Activated CD4-positive, alpha-beta T cell treated with anti-CD3 and anti-CD28 coated beads, Interleukin-2, amount 10 ng/mL, durations not matched to agents 24 days and 14 days (primary cell): ENCODE measurements at regions not wholly inside any gene's neighbourhood (a gene's known extent, or its start where the extent isn't known, plus 50 kb on each side); places are given as distances from the start of the nearest gene placed in this dataset.

Experiments
- DNase-seq: peaks from one replicate; pipeline ENCODE4 v3.0.0; 2022
- H3K27ac Mint-ChIP-seq: one replicate; pipeline ENCODE4 v1.8.0; 2022; ENCODE audit warnings: mild to moderate bottlenecking, mixed read lengths
- H3K27me3 Mint-ChIP-seq: one replicate; pipeline ENCODE4 v1.8.0; 2022; ENCODE audit warnings: mixed read lengths
- H3K36me3 Mint-ChIP-seq: one replicate; pipeline ENCODE4 v1.8.0; 2022; ENCODE audit warnings: low read depth, mild to moderate bottlenecking, mixed read lengths
- H3K4me1 Mint-ChIP-seq: one replicate; pipeline ENCODE4 v1.8.0; 2021; ENCODE audit warnings: mixed read lengths
- H3K4me3 Mint-ChIP-seq: one replicate; pipeline ENCODE4 v1.8.0; 2022; ENCODE audit warnings: mild to moderate bottlenecking, moderate library complexity, mixed read lengths
- H3K9me3 Mint-ChIP-seq: one replicate; pipeline ENCODE4 v1.8.0; 2021; ENCODE audit warnings: mixed read lengths
- intact Hi-C: fragments of 100-400 bp; cut with micrococcal nuclease; formaldehyde crosslinking; loops from one replicate; pipeline ENCODE4 v1.15.1; 2023

- DNase-seq = no peak
- peaks cover 9% of the 10 kb centered on the region for H3K27me3 Mint-ChIP-seq
- H3K9me3 Mint-ChIP-seq = no peaks in the 10 kb centered on the region
- no peaks in the 10 kb centered on the region for H3K4me1 Mint-ChIP-seq
- no peaks in the 10 kb centered on the region for H3K36me3 Mint-ChIP-seq
- H3K27ac Mint-ChIP-seq = no peak overlapping the region
- intact Hi-C loops = no loop called here
- H3K4me3 Mint-ChIP-seq = no peak overlapping the region
Measured at GRCh38 chr15:94535298-94536048, 304.1 kb downstream of the MCTP2 start.

DNA sequence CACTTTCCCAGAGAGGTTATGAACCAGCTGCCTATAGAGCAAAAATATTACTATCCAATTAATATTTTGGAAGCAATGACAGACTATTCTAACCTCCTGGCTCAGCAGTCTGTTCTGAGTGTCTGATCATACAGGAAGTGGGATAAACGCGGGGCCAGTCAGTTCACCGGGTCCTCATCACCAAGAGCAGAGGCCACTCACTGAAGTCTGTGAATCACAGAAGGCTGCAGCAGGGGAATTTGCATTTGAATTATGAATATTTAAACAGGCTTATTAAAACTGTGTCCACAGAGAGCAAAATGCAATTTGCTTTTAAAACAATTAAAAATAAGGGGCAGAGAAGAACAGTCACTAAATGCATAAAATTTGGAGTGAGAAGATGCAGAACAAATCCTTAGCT lies 305.2 kb downstream of the MCTP2 start:
- Mint-ChIP-seq H3K4me1 (no peaks in the 10 kb centered on the region), H3K27me3 (peaks cover 7% of the 10 kb centered on the region), H3K36me3 (no peaks in the 10 kb centered on the region), H3K9me3 (no peaks in the 10 kb centered on the region), H3K4me3 (no peak overlapping the region), H3K27ac (no peak overlapping the region)
- intact Hi-C loops = no loop called here
- no peak for DNase-seq

GRCh38 chr15:94538280-94538679 lies 306.9 kb downstream of the MCTP2 start:
- Mint-ChIP-seq H3K27ac (no peak overlapping the region), H3K4me1 (no peaks in the 10 kb centered on the region), H3K27me3 (peaks cover 9% of the 10 kb centered on the region), H3K36me3 (no peaks in the 10 kb centered on the region), H3K4me3 (no peak overlapping the region), H3K9me3 (no peaks in the 10 kb centered on the region)
- intact Hi-C loops = no loop called here
- no peak for DNase-seq

GRCh38 chr15:94542391-94542790 lies 311.0 kb downstream of the MCTP2 start:
- H3K36me3 Mint-ChIP-seq = no peaks in the 10 kb centered on the region
- no peak overlapping the region for H3K4me3 Mint-ChIP-seq
- no peaks in the 10 kb centered on the region for H3K9me3 Mint-ChIP-seq
- no peak for DNase-seq
- no peaks in the 10 kb centered on the region for H3K4me1 Mint-ChIP-seq
- peaks cover 10% of the 10 kb centered on the region for H3K27me3 Mint-ChIP-seq
- H3K27ac Mint-ChIP-seq = no peak overlapping the region
- intact Hi-C loops = no loop called here

DNA sequence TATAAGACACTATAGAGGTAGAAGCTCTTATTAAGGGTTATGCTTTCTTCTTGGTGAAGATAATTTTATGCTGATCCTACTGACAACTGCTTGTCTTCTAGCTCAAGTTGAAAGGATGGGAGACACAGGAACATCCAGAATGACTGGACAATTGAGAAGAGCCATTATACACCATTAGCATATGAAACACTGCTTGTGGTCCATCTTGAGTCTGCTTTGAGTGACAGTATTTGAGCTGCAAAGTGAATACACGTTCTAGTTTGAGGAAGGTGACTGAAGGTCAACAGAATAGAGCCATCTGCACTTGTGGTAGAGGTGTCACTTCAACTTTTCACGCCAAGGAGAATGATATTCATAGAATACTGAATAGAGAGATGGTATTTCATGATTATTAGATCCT lies 315.4 kb downstream of the MCTP2 start:
- no peaks in the 10 kb centered on the region for H3K9me3 Mint-ChIP-seq
- H3K4me3 Mint-ChIP-seq = no peak overlapping the region
- peaks cover 13% of the 10 kb centered on the region for H3K27me3 Mint-ChIP-seq
- H3K4me1 Mint-ChIP-seq = no peaks in the 10 kb centered on the region
- no peak overlapping the region for H3K27ac Mint-ChIP-seq
- DNase-seq = no peak
- H3K36me3 Mint-ChIP-seq = no peaks in the 10 kb centered on the region
- intact Hi-C loops = no loop called here

GRCh38 chr15:94547711-94548110 lies 316.4 kb downstream of the MCTP2 start:
- Mint-ChIP-seq H3K4me3 (no peak overlapping the region), H3K27ac (no peak overlapping the region)
- no peak for DNase-seq

GRCh38 chr15:94555841-94556519 lies 324.6 kb downstream of the MCTP2 start:
- Mint-ChIP-seq H3K36me3 (no peaks in the 10 kb centered on the region), H3K27me3 (peaks cover 10% of the 10 kb centered on the region), H3K4me1 (no peaks in the 10 kb centered on the region)

More at GRCh38 chr15:94547711-94548110, 316.4 kb downstream of the MCTP2 start:
- no peaks in the 10 kb centered on the region for H3K9me3 Mint-ChIP-seq
- H3K4me1 Mint-ChIP-seq = no peaks in the 10 kb centered on the region
- intact Hi-C loops = no loop called here
- peaks cover 17% of the 10 kb centered on the region for H3K27me3 Mint-ChIP-seq
- no peaks in the 10 kb centered on the region for H3K36me3 Mint-ChIP-seq

DNA sequence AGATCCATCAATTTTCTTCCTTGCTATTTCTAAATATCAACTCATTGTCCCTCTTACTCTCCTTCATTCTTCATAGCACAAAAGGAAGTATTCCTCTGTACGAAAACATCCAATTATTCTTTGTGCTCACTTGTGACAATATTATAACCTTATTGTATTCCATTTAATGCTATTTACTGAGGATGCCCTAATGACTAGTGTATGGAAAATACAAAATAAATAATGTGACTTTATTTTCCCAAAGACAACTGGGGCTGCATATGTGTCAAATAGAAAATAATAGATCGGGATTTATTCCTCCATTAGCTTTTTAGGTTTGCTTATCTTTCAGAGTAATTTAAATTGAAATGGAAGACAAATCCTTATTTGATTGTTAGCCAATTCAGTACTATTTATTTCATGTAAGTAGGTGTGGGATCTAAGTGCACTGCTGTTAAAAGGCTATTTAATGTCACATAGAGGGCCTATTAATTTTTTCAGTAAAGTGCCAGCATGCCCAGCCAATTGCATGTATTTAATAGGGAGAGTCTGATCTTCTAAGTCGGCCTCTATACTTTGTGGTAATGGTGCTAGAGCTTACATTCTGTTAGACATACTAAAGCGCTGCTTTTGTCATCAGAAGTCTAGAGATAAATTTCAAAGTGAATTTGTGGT lies 329.8 kb downstream of the MCTP2 start:
- H3K9me3 Mint-ChIP-seq = no peaks in the 10 kb centered on the region
- intact Hi-C loops = no loop called here
- DNase-seq = no peak
- no peak overlapping the region for H3K27ac Mint-ChIP-seq
- H3K4me1 Mint-ChIP-seq = no peaks in the 10 kb centered on the region
- no peaks in the 10 kb centered on the region for H3K36me3 Mint-ChIP-seq
- no peak overlapping the region for H3K4me3 Mint-ChIP-seq
- H3K27me3 Mint-ChIP-seq = peaks cover 6% of the 10 kb centered on the region

More at GRCh38 chr15:94555841-94556519, 324.6 kb downstream of the MCTP2 start:
- Mint-ChIP-seq H3K27ac (no peak overlapping the region), H3K9me3 (no peaks in the 10 kb centered on the region), H3K4me3 (no peak overlapping the region)
- intact Hi-C loops = no loop called here
- no peak for DNase-seq

DNA sequence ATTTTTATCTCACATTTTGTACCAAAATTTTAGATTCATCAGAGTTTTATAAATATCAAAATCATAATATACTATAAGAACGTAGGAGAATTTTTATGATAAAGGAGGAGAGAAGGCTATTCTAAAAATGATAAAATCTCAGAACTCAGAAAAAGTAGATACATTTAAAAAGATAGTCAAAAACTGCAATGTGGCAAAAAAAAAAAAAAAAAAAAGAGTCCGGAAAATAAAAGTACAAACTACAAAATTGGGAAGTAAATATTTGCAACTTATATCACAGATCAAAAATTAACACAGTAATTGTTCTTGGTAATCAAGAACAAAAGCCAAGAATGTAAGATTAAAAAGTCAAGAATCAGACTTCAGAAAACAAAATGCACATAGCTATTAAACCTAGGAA lies 332.1 kb downstream of the MCTP2 start:
- no peak overlapping the region for H3K4me3 Mint-ChIP-seq
- no peak for DNase-seq

GRCh38 chr15:94576889-94577533 lies 345.6 kb downstream of the MCTP2 start:
- Mint-ChIP-seq H3K36me3 (no peaks in the 10 kb centered on the region), H3K4me3 (no peak overlapping the region), H3K27ac (no peak overlapping the region), H3K4me1 (peaks cover 6% of the 10 kb centered on the region), H3K9me3 (no peaks in the 10 kb centered on the region), H3K27me3 (peaks cover 57% of the 10 kb centered on the region)
- peak; percentile 86 for DNase-seq
- intact Hi-C loops = no loop called here

More for the DNA sequence above, 332.1 kb downstream of the MCTP2 start:
- Mint-ChIP-seq H3K27ac (no peak overlapping the region), H3K9me3 (no peaks in the 10 kb centered on the region), H3K36me3 (no peaks in the 10 kb centered on the region), H3K4me1 (no peaks in the 10 kb centered on the region), H3K27me3 (peaks cover 15% of the 10 kb centered on the region)
- intact Hi-C loops = no loop called here

GRCh38 chr15:94579286-94579685 lies 347.9 kb downstream of the MCTP2 start:
- H3K36me3 Mint-ChIP-seq = no peaks in the 10 kb centered on the region
- no peak for DNase-seq
- H3K27ac Mint-ChIP-seq = no peak overlapping the region
- H3K27me3 Mint-ChIP-seq = peaks cover 71% of the 10 kb centered on the region
- intact Hi-C loops = no loop called here
- H3K4me1 Mint-ChIP-seq = peaks cover 23% of the 10 kb centered on the region
- H3K4me3 Mint-ChIP-seq = no peak overlapping the region
- H3K9me3 Mint-ChIP-seq = no peaks in the 10 kb centered on the region

DNA sequence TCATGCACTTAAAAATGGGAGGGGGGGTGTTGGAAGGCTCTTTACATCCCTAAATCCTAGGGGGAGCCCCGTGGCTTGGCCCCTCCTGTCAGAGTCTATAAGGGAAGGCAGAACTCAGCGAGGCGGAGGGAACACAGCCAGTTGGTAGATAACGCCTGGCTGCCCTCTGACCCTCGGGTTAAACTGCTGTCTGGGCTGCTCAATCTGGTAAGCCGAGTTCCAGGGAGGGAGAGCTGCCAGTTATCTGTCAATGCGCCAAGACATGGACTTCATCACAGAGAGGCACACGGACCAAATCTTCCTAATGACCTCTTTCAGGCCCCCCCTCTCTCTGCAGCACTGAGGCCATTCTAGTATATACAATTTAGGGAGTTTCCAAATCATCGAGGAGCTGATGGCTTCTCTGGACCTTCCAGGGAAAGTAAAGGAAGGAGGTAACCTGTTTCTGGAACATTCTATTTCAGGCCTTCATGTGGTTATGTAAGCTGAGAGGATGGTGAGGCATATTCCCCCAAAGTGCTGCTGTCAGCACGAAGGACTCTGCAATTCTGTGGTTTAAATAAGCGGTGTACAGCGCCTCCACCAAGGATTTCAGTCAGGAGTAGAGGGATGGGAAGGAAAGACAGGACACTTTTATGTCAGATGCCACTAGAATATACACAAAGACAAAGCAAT lies 349.0 kb downstream of the MCTP2 start:
- peaks cover 70% of the 10 kb centered on the region for H3K27me3 Mint-ChIP-seq
- intact Hi-C loops = loop anchor here (5.0 to 10.0 kb wide), 5 partner anchors 92 to 864 kb away; partner anchors contain the start of gene MCTP2
- no peaks in the 10 kb centered on the region for H3K9me3 Mint-ChIP-seq
- H3K36me3 Mint-ChIP-seq = no peaks in the 10 kb centered on the region
- peaks cover 34% of the 10 kb centered on the region for H3K4me1 Mint-ChIP-seq
- H3K4me3 Mint-ChIP-seq = no peak overlapping the region
- DNase-seq = no peak
- peak overlapping the region; percentile 0 for H3K27ac Mint-ChIP-seq

DNA sequence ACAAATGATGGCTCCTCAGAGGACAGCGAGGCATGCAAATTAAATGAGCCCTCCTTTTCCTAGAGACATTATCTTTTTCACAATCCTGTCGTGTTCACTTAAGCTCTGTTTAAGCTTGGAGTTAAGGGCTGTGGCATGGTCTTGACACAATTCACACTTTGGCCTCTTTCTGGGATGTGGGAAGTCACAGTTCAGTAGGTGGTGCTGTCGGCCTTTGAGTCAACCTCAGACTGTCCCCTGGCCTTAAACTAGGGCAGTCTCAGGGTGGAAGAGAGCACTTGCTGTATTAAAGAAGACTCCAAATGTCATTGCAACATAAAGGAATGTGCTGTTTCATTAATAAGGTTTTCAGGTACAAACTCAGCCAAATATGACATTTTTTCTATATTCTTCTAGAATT lies 351.0 kb downstream of the MCTP2 start:
- DNase-seq = peak; percentile 86
- H3K36me3 Mint-ChIP-seq = peaks cover 2% of the 10 kb centered on the region

More for the DNA sequence above, 351.0 kb downstream of the MCTP2 start:
- Mint-ChIP-seq H3K27me3 (peaks cover 75% of the 10 kb centered on the region), H3K27ac (no peak overlapping the region), H3K4me1 (peaks cover 44% of the 10 kb centered on the region), H3K9me3 (peaks cover 8% of the 10 kb centered on the region), H3K4me3 (no peak overlapping the region)
- intact Hi-C loops = loop anchor here (5.0 to 10.0 kb wide), 5 partner anchors 90 to 862 kb away; partner anchors contain the start of gene MCTP2
